ENCODE measurements at regions not wholly inside any gene's neighbourhood (a gene's known extent, or its start where the extent isn't known, plus 50 kb on each side); places are given as distances from the start of the nearest gene placed in this dataset.

DNA sequence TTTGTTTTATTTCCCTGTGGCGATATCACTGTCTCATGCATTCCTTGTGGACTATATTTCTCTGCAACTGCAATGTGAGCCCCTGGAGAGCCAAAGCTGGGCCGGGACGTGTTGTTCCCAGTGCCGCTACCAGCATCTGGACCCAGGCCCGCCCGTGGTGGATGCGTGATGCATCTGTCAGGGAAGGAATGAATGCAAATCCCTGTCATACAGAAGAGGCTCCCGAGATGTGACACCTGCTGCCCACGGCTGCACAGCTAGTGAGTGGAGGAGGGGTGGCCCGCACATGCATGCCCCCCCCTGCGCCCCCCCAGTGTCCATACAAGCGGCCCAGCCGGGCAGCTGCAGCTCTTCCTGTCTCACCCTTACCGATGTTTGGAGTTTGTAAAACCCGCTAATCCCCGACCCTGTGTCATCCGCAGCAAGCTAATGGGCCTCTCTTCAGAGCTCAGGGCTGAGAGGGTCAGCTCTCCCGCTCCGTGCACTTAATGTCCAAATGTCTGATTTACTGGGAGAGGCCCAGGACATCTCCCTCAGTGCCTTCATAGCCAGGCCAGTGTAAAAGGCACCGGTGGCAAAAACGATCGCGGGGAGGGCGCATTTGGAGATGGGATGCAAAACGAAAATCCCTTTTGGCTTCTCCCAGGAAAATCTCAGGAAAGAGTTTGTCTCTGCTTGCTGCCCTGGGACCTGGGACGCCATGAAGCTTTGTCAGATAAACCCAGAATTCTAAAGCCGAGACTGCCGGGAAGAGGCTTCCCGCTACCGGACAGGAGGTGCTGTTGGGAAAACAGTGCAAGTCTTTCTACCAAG is 91.8 kb downstream of the FOXL1 start:
- TF ChIP-seq GATA2 (IDR thresholded peaks at IDR 0.05; ENCODE audit: low read depth, low read length) (no peak), GATA3 (IDR thresholded peaks at IDR 0.05; ENCODE audit: low read depth, low read length) (no peak)

DNA sequence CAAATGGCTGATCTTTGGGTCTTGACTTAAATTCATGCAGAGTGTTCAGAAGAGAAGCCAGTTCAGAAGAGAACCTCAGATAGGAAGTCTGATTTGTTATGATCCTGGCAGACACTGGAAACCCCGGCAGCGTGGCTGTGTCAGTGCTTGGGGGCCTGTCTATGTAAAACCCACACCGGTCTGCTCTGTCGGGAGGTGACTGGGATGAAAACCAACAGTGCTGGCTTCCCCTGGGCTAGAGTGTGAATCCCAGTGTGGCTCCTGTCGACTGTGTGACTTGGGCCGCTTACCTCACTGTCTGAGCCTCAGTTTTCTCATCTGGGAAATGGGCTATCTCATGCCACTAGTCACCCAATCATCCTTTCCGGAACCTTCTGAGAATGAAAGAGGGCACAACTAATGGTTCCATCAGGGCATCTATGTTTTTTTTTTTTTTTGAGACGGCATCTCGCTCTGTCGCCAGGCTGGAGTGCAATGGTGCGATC is 92.4 kb downstream of the FOXL1 start:
- TF ChIP-seq GATA3 (IDR thresholded peaks at IDR 0.05; ENCODE audit: low read depth, low read length) (no peak), GATA2 (IDR thresholded peaks at IDR 0.05; ENCODE audit: low read depth, low read length) (no peak)

- TF ChIP-seq GATA2 (IDR thresholded peaks at IDR 0.05; ENCODE audit: low read depth, low read length) (no peak), GATA3 (IDR thresholded peaks at IDR 0.05; ENCODE audit: low read depth, low read length) (no peak)
Measured at GRCh38 chr16:86671486-86672178, 93.3 kb downstream of the FOXL1 start.

- TF ChIP-seq GATA3 (IDR thresholded peaks at IDR 0.05; ENCODE audit: low read depth, low read length) (no peak), GATA2 (IDR thresholded peaks at IDR 0.05; ENCODE audit: low read depth, low read length) (no peak)
Measured at GRCh38 chr16:86672179-86672863, 94.0 kb downstream of the FOXL1 start.

DNA sequence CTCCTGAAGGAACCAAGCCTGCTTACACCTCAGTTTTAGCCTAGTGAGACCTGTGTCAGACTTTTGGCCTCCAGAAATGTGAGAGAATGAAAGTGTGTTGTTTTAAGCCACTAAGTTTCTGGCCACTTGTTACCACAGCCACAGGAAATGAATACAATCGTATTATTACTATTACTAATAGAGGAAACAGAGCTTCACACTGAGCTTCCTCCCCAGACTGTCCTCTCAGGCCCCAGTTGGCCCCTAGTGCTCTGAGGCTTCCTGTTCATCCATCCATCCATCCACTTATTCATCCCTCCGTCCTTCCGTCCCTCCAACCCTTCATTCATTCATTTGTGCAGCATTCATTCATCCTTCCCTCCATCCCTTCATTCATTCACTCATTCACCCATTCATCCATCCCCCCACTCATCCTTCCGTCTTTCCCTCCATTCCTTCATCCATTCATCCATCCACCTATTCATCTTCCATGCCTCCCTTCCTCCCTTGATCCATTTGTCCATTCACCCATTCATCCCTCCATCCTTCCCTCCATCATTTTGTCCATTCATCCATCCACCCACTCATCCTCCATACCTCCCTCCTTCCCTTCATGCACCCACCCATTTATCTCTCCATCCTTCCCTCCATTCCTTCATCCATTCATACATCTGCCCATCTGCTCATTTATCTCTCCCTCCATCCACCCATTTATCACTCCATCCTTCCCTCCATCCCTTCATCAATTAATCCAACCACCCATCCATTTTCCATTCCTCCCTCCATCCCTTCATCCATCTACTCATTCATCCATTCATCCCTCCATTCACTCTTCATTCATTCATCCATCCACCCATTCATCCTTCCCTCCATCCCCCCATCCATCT is 95.0 kb downstream of the FOXL1 start:
- no peak for TF ChIP-seq GATA3 (IDR thresholded peaks at IDR 0.05; ENCODE audit: low read depth, low read length)
- TF ChIP-seq GATA2 (IDR thresholded peaks at IDR 0.05; ENCODE audit: low read depth, low read length) = no peak

DNA sequence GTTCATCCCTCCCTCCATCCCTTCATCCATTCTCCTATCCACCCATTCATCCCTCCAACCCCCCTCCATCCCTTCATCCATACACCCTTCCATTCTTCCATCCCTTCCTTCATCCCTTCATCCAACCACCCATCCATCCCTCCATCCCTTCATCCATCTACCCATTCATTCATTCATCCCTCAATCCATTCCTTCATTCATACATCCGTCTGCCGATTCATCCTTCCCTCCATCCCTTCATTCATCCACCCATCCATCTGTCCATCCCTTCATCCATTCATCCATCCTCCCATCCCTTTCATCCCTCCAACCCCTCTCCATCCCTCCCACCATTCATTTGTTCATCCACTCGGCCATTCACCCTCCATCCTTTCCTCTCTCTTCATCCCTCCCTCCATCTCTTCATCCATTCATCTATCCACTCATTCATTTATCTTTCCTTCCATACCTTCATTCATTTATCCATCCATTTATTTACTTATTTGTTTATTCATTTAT is 95.7 kb downstream of the FOXL1 start:
- no peak for TF ChIP-seq GATA2 (IDR thresholded peaks at IDR 0.05; ENCODE audit: low read depth, low read length)
- no peak for TF ChIP-seq GATA3 (IDR thresholded peaks at IDR 0.05; ENCODE audit: low read depth, low read length)

DNA sequence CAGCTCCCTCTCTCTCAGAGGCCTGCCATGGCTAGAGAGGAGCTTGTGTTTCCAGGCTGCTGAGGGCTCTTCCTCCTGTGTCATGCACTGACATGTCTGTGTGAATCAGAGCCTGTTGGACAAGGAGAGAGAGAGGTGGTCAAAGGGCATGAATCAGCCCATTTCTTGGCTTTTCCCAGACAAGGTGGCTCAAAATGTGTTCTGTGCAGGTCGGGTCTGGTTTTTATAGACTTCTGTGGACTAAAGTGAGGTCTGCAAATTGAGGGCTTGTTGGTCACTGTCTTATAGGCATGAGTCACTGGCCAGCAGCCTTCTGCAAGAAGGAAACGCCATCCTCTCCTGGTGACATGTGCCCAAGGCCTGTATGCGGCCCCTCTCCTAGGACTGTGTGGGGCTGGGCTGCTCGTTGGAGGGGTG is 97.9 kb downstream of the FOXL1 start:
- no peak for TF ChIP-seq GATA3 (IDR thresholded peaks at IDR 0.05; ENCODE audit: low read depth, low read length)
- TF ChIP-seq GATA2 (IDR thresholded peaks at IDR 0.05; ENCODE audit: low read depth, low read length) = no peak

GRCh38 chr16:86679490-86679889 is 101.1 kb downstream of the FOXL1 start:
- TF ChIP-seq GATA2 (IDR thresholded peaks at IDR 0.05; ENCODE audit: low read depth, low read length) (no peak), GATA3 (IDR thresholded peaks at IDR 0.05; ENCODE audit: low read depth, low read length) (no peak)

DNA sequence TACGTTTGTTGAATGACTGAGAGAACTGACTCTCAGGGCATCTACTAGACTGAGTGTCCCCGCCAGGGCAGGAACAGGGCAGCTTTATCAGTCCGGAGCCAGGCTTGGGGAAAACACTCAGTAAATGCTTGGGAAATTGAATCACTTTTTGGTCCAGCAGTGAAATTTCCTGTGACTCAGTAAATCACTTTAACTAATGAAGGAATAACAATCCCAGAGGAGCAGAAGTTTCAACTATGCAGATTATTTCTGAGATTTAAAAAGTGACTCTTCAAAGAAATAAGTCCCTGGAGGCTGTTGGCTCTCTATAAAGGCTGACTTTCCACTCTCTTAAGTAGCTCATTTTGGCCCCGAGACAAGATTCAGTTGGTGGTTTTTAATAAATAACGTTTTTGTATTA is 101.8 kb downstream of the FOXL1 start:
- no peak for TF ChIP-seq GATA2 (IDR thresholded peaks at IDR 0.05; ENCODE audit: low read depth, low read length)
- no peak for TF ChIP-seq GATA3 (IDR thresholded peaks at IDR 0.05; ENCODE audit: low read depth, low read length)

GRCh38 chr16:86680661-86681030 is 102.3 kb downstream of the FOXL1 start:
- TF ChIP-seq GATA3 (IDR thresholded peaks at IDR 0.05; ENCODE audit: low read depth, low read length) (no peak), GATA2 (IDR thresholded peaks at IDR 0.05; ENCODE audit: low read depth, low read length) (no peak)

DNA sequence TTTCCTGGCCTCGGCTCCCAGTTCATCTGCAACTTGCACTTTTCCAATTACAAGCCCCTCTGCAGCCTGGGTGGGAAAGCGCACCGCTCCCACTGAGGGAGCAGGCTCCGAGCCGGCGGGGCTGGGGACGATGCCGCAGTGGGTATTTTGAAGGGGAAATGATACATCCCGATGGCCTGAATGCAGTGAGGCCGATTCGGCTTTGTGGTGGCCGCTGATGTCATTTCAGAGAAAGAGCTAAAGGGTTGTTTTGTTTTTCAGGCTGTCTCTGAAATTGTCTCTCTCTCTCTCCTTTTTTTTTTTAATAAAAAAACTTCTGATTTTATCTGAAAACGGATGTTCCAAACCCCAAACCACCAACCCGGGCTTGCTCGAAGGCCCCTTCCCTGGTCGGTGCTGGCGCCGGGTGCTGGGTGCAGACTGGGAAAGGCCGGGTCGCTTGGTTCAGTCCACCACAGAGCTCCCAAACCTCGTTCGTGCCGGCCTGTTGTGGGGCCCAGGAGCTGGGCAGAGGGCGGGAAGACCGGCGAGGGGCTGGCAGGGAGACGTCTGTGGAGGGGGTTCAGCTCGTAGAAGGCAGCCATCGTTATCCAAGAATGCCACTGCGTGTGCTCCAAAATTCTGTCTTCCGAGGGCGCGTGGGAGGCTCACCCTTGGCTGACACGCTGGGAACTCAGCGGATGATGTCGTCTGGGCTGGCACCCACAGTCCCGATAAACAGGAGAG is 102.8 kb downstream of the FOXL1 start:
- TF ChIP-seq GATA2 (IDR thresholded peaks at IDR 0.05; ENCODE audit: low read depth, low read length) (no peak), GATA3 (IDR thresholded peaks at IDR 0.05; ENCODE audit: low read depth, low read length) (no peak)

GRCh38 chr16:86681757-86682106 is 103.4 kb downstream of the FOXL1 start:
- TF ChIP-seq GATA2 (IDR thresholded peaks at IDR 0.05; ENCODE audit: low read depth, low read length) = no peak
- TF ChIP-seq GATA3 (IDR thresholded peaks at IDR 0.05; ENCODE audit: low read depth, low read length) = no peak
